Trophoblast cell (in vitro differentiated cells and primary cell): ENCODE measurements at regions not wholly inside any gene's neighbourhood (a gene's known extent, or its start where the extent isn't known, plus 50 kb on each side); places are given as distances from the start of the nearest gene placed in this dataset.

Experiments
- DNase-seq, 2 donors: peaks; one replicate each; pipeline ENCODE4 v3.0.0-alpha.2; 2016
- H2AFZ ChIP-seq: 2 replicates; pipeline ENCODE4 v1.6.1; 2013; ENCODE audit warnings: low read length, moderate library complexity, mild to moderate bottlenecking; ENCODE audit not compliant: insufficient read depth, poor library complexity
- H2AK5ac ChIP-seq: 2 replicates; pipeline ENCODE4 v1.6.1; 2013; ENCODE audit warnings: mild to moderate bottlenecking, low read length
- H2BK120ac ChIP-seq: 2 replicates; pipeline ENCODE4 v1.6.1; 2013; ENCODE audit warnings: low read length, mild to moderate bottlenecking, moderate library complexity; ENCODE audit not compliant: insufficient read depth, poor library complexity
- H2BK12ac ChIP-seq: 2 replicates; pipeline ENCODE4 v1.6.1; 2013; ENCODE audit warnings: mild to moderate bottlenecking, low read length, moderate library complexity
- H2BK5ac ChIP-seq: 2 replicates; pipeline ENCODE4 v1.6.1; 2013; ENCODE audit warnings: low read length, low read depth, moderate library complexity, mild to moderate bottlenecking; ENCODE audit not compliant: poor library complexity
- H3K14ac ChIP-seq: 2 replicates; pipeline ENCODE4 v1.6.1; 2013; ENCODE audit warnings: mild to moderate bottlenecking, low read length
- H3K18ac ChIP-seq: 2 replicates; pipeline ENCODE4 v1.6.1; 2013; ENCODE audit warnings: mild to moderate bottlenecking, low read length
- H3K23ac ChIP-seq: 2 replicates; pipeline ENCODE4 v1.6.1; 2013; ENCODE audit warnings: low read length
- H3K27ac ChIP-seq: 2 replicates; pipeline ENCODE4 v1.5.1; 2013; ENCODE audit warnings: low read depth, mild to moderate bottlenecking, inconsistent platforms, low read length, moderate library complexity
- H3K27me3 ChIP-seq: 2 replicates; pipeline ENCODE4 v1.6.1; 2013; ENCODE audit warnings: inconsistent platforms, mild to moderate bottlenecking, low read length, moderate library complexity; ENCODE audit not compliant: insufficient read depth
- H3K36me3 ChIP-seq, 2 experiments: 1 replicate in 1 of 2; 2 replicates in 1 of 2; pipeline ENCODE4 v1.6.1; 2013; ENCODE audit warnings: low read length in 2 of 2, mild to moderate bottlenecking in 2 of 2, moderate library complexity in 1 of 2; ENCODE audit not compliant: insufficient read depth in 2 of 2, control insufficient read depth in 1 of 2
- H3K4ac ChIP-seq: 2 replicates; pipeline ENCODE4 v1.6.1; 2013; ENCODE audit warnings: low read depth, mild to moderate bottlenecking, low read length, moderate library complexity
- H3K4me1 ChIP-seq, 2 experiments: 1 replicate in 1 of 2; 2 replicates in 1 of 2; pipeline ENCODE4 v1.6.1; 2013; ENCODE audit warnings: low read length in 2 of 2, mild to moderate bottlenecking in 2 of 2, moderate library complexity in 1 of 2; ENCODE audit not compliant: insufficient read depth in 2 of 2, control insufficient read depth in 1 of 2
- H3K4me2 ChIP-seq: 2 replicates; pipeline ENCODE4 v1.6.1; 2013; ENCODE audit warnings: inconsistent platforms, mild to moderate bottlenecking, low read length, moderate library complexity
- H3K4me3 ChIP-seq: 2 replicates; pipeline ENCODE4 v1.5.1; 2013; ENCODE audit warnings: mild to moderate bottlenecking, low read depth, low read length, inconsistent platforms
- H3K79me1 ChIP-seq: one replicate; pipeline ENCODE4 v1.6.1; 2013; ENCODE audit warnings: low read length
- H3K79me2 ChIP-seq: 2 replicates; pipeline ENCODE4 v1.6.1; 2013; ENCODE audit warnings: low read length, mild to moderate bottlenecking; ENCODE audit not compliant: control insufficient read depth, insufficient read depth, poor library complexity
- H3K9ac ChIP-seq: 2 replicates; pipeline ENCODE4 v1.6.1; 2013; ENCODE audit warnings: mild to moderate bottlenecking, low read length
- H3K9me3 ChIP-seq: 2 replicates; pipeline ENCODE4 v1.6.1; 2013; ENCODE audit warnings: low read depth, mild to moderate bottlenecking, control low read depth, inconsistent platforms, low read length; ENCODE audit not compliant: insufficient read depth
- H4K12ac ChIP-seq: 2 replicates; pipeline ENCODE4 v1.6.1; 2013; ENCODE audit warnings: low read depth, mild to moderate bottlenecking, low read length, moderate library complexity
- H4K8ac ChIP-seq: 2 replicates; pipeline ENCODE4 v1.6.1; 2013; ENCODE audit warnings: low read depth, mild to moderate bottlenecking, low read length, moderate library complexity
- H4K91ac ChIP-seq: one replicate; pipeline ENCODE4 v1.6.1; 2013; ENCODE audit warnings: low read depth, mild to moderate bottlenecking, low read length, moderate library complexity
- WGBS: extraction: QIAGEN DNeasy Blood & Tissue Kit; methylation state at CpG from one replicate; pipeline ENCODE4 v1.1.7; 2013; ENCODE audit warnings: missing lambda C conversion rate; ENCODE audit not compliant: insufficient read length, insufficient coverage; ENCODE audit errors: extremely low coverage; 5-methylcytosine and 5-hydroxymethylcytosine counted together

- Histone ChIP-seq H3K36me3 (no peaks in the 10 kb centered on the region), H3K23ac (no peak overlapping the region), H2BK12ac (no peak overlapping the region), H4K12ac (no peak overlapping the region), H3K4me3 (no peak overlapping the region), H3K27ac (no peak overlapping the region), H3K9ac (no peak overlapping the region), H4K8ac (no peak overlapping the region), H2BK120ac (no peak overlapping the region), H2AK5ac (no peak overlapping the region), H3K4ac (no peak overlapping the region), H3K4me1 (peaks cover 0 to 2% of the 10 kb centered on the region in 2 experiments), H3K27me3 (no peaks in the 10 kb centered on the region), H2AFZ (no peak overlapping the region), H3K79me1 (peaks cover 2% of the 10 kb centered on the region), H3K18ac (no peak overlapping the region), H3K4me2 (no peak overlapping the region), H2BK5ac (no peak overlapping the region), H3K9me3 (no peaks in the 10 kb centered on the region), H3K79me2 (no peaks in the 10 kb centered on the region), H4K91ac (no peak overlapping the region), H3K14ac (no peak overlapping the region)
- no CpG with 5 or more reads among the region's 2 CpGs for WGBS
- peak in 1 of 2 donors; percentile 36 for DNase-seq
Measured at GRCh38 chrY:7753711-7754110, 842.2 kb upstream of the AMELY start.

- Histone ChIP-seq H3K27ac (no peak overlapping the region), H3K27me3 (no peaks in the 10 kb centered on the region), H2BK12ac (no peak overlapping the region), H4K12ac (no peak overlapping the region), H2BK5ac (no peak overlapping the region), H2AFZ (no peak overlapping the region), H4K91ac (no peak overlapping the region), H3K9ac (no peak overlapping the region), H3K4ac (no peak overlapping the region), H4K8ac (no peak overlapping the region), H3K9me3 (no peaks in the 10 kb centered on the region), H3K14ac (no peak overlapping the region), H3K79me1 (peaks cover 2% of the 10 kb centered on the region), H3K23ac (no peak overlapping the region), H3K36me3 (no peaks in the 10 kb centered on the region), H3K4me1 (peaks cover 0 to 5% of the 10 kb centered on the region in 2 experiments), H2BK120ac (no peak overlapping the region), H3K4me2 (no peak overlapping the region), H3K18ac (no peak overlapping the region), H2AK5ac (no peak overlapping the region), H3K79me2 (no peaks in the 10 kb centered on the region), H3K4me3 (no peak overlapping the region)
- no CpG with 5 or more reads among the region's 4 CpGs for WGBS
- no peak for DNase-seq
Measured at GRCh38 chrY:7746781-7747180, 835.2 kb upstream of the AMELY start.

- Histone ChIP-seq H3K27ac (no peak overlapping the region), H2AK5ac (no peak overlapping the region), H3K4me3 (no peak overlapping the region), H3K4ac (no peak overlapping the region), H4K12ac (no peak overlapping the region), H3K4me1 (peaks cover 0 to 4% of the 10 kb centered on the region in 2 experiments), H3K36me3 (no peaks in the 10 kb centered on the region), H3K27me3 (no peaks in the 10 kb centered on the region), H2BK12ac (no peak overlapping the region), H4K8ac (no peak overlapping the region), H3K79me2 (no peaks in the 10 kb centered on the region), H3K23ac (no peak overlapping the region), H3K18ac (no peak overlapping the region), H3K9ac (no peak overlapping the region), H3K9me3 (no peaks in the 10 kb centered on the region), H3K14ac (no peak overlapping the region), H2BK5ac (no peak overlapping the region), H4K91ac (no peak overlapping the region), H2AFZ (no peak overlapping the region), H2BK120ac (no peak overlapping the region), H3K79me1 (peaks cover 2% of the 10 kb centered on the region), H3K4me2 (no peak overlapping the region)
- no CpG with 5 or more reads among the region's 1 CpG for WGBS
- DNase-seq, result no peak
Measured at GRCh38 chrY:7745581-7745901, 834.0 kb upstream of the AMELY start.

GRCh38 chrY:7744691-7745580, 833.4 kb upstream of the AMELY start:
- no peak overlapping the region for H3K27ac ChIP-seq

More at GRCh38 chrY:7744691-7745580, 833.4 kb upstream of the AMELY start:
- Histone ChIP-seq H3K9ac (no peak overlapping the region), H4K8ac (no peak overlapping the region), H3K4me1 (peaks cover 0 to 3% of the 10 kb centered on the region in 2 experiments), H2BK5ac (no peak overlapping the region), H2AK5ac (no peak overlapping the region), H3K18ac (no peak overlapping the region), H3K4me3 (no peak overlapping the region), H4K91ac (no peak overlapping the region), H3K4ac (no peak overlapping the region), H2BK12ac (no peak overlapping the region), H2AFZ (no peak overlapping the region), H3K23ac (no peak overlapping the region), H3K9me3 (no peaks in the 10 kb centered on the region), H3K36me3 (no peaks in the 10 kb centered on the region), H3K79me1 (peaks cover 2% of the 10 kb centered on the region), H3K4me2 (no peak overlapping the region), H3K14ac (no peak overlapping the region), H3K79me2 (no peaks in the 10 kb centered on the region), H2BK120ac (no peak overlapping the region), H3K27me3 (no peaks in the 10 kb centered on the region), H4K12ac (no peak overlapping the region)
- no CpG with 5 or more reads among the region's 2 CpGs for WGBS
- DNase-seq, result no peak
